ENCODE measurements at regions not wholly inside any gene's neighbourhood (a gene's known extent, or its start where the extent isn't known, plus 50 kb on each side); places are given as distances from the start of the nearest gene placed in this dataset.

DNA sequence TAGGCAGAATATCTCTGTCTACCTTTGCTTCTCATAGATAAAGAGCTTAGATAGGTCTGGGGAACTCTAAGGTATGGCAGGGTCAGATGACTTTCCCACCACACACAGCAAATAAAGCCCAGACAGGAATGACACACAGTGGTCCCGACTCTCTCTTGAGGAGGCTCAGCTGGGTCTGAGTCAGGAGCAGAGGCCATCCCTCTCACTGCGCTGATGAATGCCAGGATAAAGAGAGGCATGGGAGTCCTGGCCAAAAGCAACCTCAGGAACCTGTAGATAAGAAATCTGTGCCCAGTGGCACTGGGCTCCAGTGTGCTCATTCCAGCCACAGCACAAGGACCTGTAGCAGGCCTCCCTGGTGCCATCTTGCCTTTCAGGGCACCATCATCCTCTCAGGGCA, 129.4 kb upstream of the PARP11 start:
- H3K27ac ChIP-seq (ENCODE audit: insufficient read depth, low read length) = no peak overlapping the region
- no peaks in the 10 kb centered on the region for H3K4me1 ChIP-seq (ENCODE audit: control insufficient read depth, insufficient read depth, low read length)
- no peak for ATAC-seq (ENCODE audit: low read depth)
- H3K36me3 ChIP-seq (ENCODE audit: control insufficient read depth, insufficient read depth, low read length) = no peaks in the 10 kb centered on the region
- no peak overlapping the region for H2AFZ ChIP-seq (replicated peaks; ENCODE audit: low read length, poor library complexity)
- H3K9me1 ChIP-seq (ENCODE audit: insufficient read depth, low read length) = no peaks in the 10 kb centered on the region
- no peak overlapping the region for H3K4me3 ChIP-seq (ENCODE audit: insufficient read depth, low read depth, low read length)
- intact Hi-C loops (cut with micrococcal nuclease) (no loop called here), in situ Hi-C loops (cut with MboI; ENCODE audit: low sequenced_read_pairs) (no loop called here), dilution Hi-C loops (cut with HindIII; ENCODE audit: low sequenced_read_pairs, unreplicated experiment) (no loop called here)
- H3K14ac ChIP-seq (replicated peaks; ENCODE audit: low read depth, low read length) = no peak overlapping the region
- no peak overlapping the region for H2BK15ac ChIP-seq (ENCODE audit: low read depth, low read length)
- no peak overlapping the region for H3K4me2 ChIP-seq (ENCODE audit: low read depth, low read length)
- ChIA-PET CTCF (interaction anchor here (0.6 kb wide), 1 partner anchor 803 kb away, joined by 3 read pairs; no protein-coding TSS in a partner anchor), POLR2A (ENCODE audit: unreplicated experiment) (no interaction called here)
- no peaks in the 10 kb centered on the region for H4K20me1 ChIP-seq (ENCODE audit: insufficient read depth, low read length)
- no peaks in the 10 kb centered on the region for H3K9me3 ChIP-seq (ENCODE audit: control insufficient read depth, insufficient read depth, low read length)
- no peak overlapping the region for H2AK9ac ChIP-seq (replicated peaks; ENCODE audit: low read depth, low read length, poor library complexity)
- H2BK20ac ChIP-seq (ENCODE audit: low read depth, low read length) = no peak overlapping the region
- no peak overlapping the region for H3K9ac ChIP-seq (ENCODE audit: low read depth, low read length)
- no peak overlapping the region for H4K5ac ChIP-seq (ENCODE audit: low read depth, low read length)
- TF ChIP-seq NFE2L2 (IDR thresholded peaks at IDR 0.05; ENCODE audit: low read depth, low read length) = no peak
- TF ChIP-seq POLR2A (IDR thresholded peaks at IDR 0.05; ENCODE audit: low read depth, low read length) = no peak
- TF ChIP-seq CEBPB (IDR thresholded peaks at IDR 0.05; ENCODE audit: low read depth, low read length) = no peak
- no peak for TF ChIP-seq MXI1 (IDR thresholded peaks at IDR 0.05; ENCODE audit: borderline replicate concordance, low read depth, low read length)
- TF ChIP-seq, protein P1, sequence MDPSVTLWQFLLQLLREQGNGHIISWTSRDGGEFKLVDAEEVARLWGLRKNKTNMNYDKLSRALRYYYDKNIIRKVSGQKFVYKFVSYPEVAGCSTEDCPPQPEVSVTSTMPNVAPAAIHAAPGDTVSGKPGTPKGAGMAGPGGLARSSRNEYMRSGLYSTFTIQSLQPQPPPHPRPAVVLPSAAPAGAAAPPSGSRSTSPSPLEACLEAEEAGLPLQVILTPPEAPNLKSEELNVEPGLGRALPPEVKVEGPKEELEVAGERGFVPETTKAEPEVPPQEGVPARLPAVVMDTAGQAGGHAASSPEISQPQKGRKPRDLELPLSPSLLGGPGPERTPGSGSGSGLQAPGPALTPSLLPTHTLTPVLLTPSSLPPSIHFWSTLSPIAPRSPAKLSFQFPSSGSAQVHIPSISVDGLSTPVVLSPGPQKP (IDR thresholded peaks at IDR 0.05; ENCODE audit: borderline replicate concordance, low read depth, low read length) = no peak
- TF ChIP-seq RAD21 (IDR thresholded peaks at IDR 0.05; ENCODE audit: low read length) = no peak
- no peak for TF ChIP-seq FOS (IDR thresholded peaks at IDR 0.05; ENCODE audit: low read depth, low read length)
- TF ChIP-seq, protein P2, sequence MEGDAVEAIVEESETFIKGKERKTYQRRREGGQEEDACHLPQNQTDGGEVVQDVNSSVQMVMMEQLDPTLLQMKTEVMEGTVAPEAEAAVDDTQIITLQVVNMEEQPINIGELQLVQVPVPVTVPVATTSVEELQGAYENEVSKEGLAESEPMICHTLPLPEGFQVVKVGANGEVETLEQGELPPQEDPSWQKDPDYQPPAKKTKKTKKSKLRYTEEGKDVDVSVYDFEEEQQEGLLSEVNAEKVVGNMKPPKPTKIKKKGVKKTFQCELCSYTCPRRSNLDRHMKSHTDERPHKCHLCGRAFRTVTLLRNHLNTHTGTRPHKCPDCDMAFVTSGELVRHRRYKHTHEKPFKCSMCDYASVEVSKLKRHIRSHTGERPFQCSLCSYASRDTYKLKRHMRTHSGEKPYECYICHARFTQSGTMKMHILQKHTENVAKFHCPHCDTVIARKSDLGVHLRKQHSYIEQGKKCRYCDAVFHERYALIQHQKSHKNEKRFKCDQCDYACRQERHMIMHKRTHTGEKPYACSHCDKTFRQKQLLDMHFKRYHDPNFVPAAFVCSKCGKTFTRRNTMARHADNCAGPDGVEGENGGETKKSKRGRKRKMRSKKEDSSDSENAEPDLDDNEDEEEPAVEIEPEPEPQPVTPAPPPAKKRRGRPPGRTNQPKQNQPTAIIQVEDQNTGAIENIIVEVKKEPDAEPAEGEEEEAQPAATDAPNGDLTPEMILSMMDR (conservative IDR thresholded peaks at IDR 0.05; ENCODE audit: low read depth, low read length) = no peak
- TF ChIP-seq, protein P3, sequence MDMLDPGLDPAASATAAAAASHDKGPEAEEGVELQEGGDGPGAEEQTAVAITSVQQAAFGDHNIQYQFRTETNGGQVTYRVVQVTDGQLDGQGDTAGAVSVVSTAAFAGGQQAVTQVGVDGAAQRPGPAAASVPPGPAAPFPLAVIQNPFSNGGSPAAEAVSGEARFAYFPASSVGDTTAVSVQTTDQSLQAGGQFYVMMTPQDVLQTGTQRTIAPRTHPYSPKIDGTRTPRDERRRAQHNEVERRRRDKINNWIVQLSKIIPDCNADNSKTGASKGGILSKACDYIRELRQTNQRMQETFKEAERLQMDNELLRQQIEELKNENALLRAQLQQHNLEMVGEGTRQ (IDR thresholded peaks at IDR 0.05; ENCODE audit: low read depth, low read length) = no peak
- TF ChIP-seq RFX5 (IDR thresholded peaks at IDR 0.05; ENCODE audit: low read depth, low read length) = no peak
- no peak for TF ChIP-seq RCOR1 (IDR thresholded peaks at IDR 0.05; ENCODE audit: insufficient replicate concordance, low read length)
- TF ChIP-seq MAFK (IDR thresholded peaks at IDR 0.05; ENCODE audit: low read depth, low read length) = no peak
- no peak for TF ChIP-seq CHD1 (IDR thresholded peaks at IDR 0.05; ENCODE audit: low read depth, low read length)
- TF ChIP-seq MAZ (IDR thresholded peaks at IDR 0.05; ENCODE audit: borderline replicate concordance, low read depth, low read length) = no peak
- TF ChIP-seq SMC3 (IDR thresholded peaks at IDR 0.05; ENCODE audit: low read depth, low read length) = no peak
- no peak for TF ChIP-seq BHLHE40 (IDR thresholded peaks at IDR 0.05; ENCODE audit: low read depth, low read length)
- H3K79me1 ChIP-seq (ENCODE audit: low read depth in 1 of 2, low read length in 2 of 2) = no peaks in the 10 kb centered on the region
- H2BK120ac ChIP-seq (ENCODE audit: low read depth, low read length) = no peak overlapping the region
- no peak overlapping the region for H3K18ac ChIP-seq (ENCODE audit: low read depth, low read length)
- no TSS peak for BruUV-seq (replicated peaks)
- no peak for DNase-seq
- H3K4ac ChIP-seq (ENCODE audit: low read depth, low read length) = no peak overlapping the region
- no peak overlapping the region for H3K23ac ChIP-seq (ENCODE audit: low read depth, low read length)
- H2BK5ac ChIP-seq (ENCODE audit: low read depth, low read length, poor library complexity, severe bottlenecking) = no peak overlapping the region
- H4K8ac ChIP-seq (ENCODE audit: low read depth in 2 of 2, low read length in 2 of 2) = no peak overlapping the region
- H3K56ac ChIP-seq (ENCODE audit: extremely low read depth, insufficient read depth, low read length) = no peak overlapping the region
- no peak overlapping the region for H4K91ac ChIP-seq (ENCODE audit: insufficient read depth, low read depth, low read length)
- no CpG with 5 or more reads among the region's 2 CpGs for WGBS, 2 experiments (ENCODE audit: extremely low coverage in 2 of 2, insufficient read length in 1 of 2)
- H3K27me3 ChIP-seq (ENCODE audit: control insufficient read depth, insufficient read depth, low read length) = peaks cover 4% of the 10 kb centered on the region
- no peak overlapping the region for H2AK5ac ChIP-seq (ENCODE audit: low read depth, low read length)

Data from IMR-90 (cell line).